ENCODE measurements at regions not wholly inside any gene's neighbourhood (a gene's known extent, or its start where the extent isn't known, plus 50 kb on each side); places are given as distances from the start of the nearest gene placed in this dataset.

GRCh38 chr3:146830231-146830630 lies 225.1 kb upstream of the PLSCR5 start:
- Histone ChIP-seq H3K4me1 (ENCODE audit: control extremely low read depth in 1 of 4, control insufficient read depth in 4 of 4, insufficient read depth in 4 of 4, low read length in 3 of 4) (no peaks in the 10 kb centered on the region), H3K9me3 (ENCODE audit: control extremely low read depth in 1 of 5, control insufficient read depth in 4 of 5, insufficient read depth in 2 of 5, low read depth in 1 of 5, low read length in 4 of 5) (no peaks in the 10 kb centered on the region), H3K4me3 (ENCODE audit: control insufficient read depth in 1 of 7, extremely low read depth in 1 of 7, insufficient read depth in 4 of 7, low read depth in 2 of 7, low read length in 6 of 7) (no peak overlapping the region), H3K36me3 (ENCODE audit: control insufficient read depth in 4 of 4, insufficient read depth in 4 of 4, low read length in 3 of 4) (no peaks in the 10 kb centered on the region), H3K27me3 (replicated peaks in 2 of 5; ENCODE audit: control insufficient read depth in 4 of 5, insufficient read depth in 5 of 5, low read length in 4 of 5) (no peaks in the 10 kb centered on the region), H3K27ac (ENCODE audit: insufficient read depth in 1 of 2, low read depth in 1 of 2, low read length in 2 of 2, poor library complexity in 1 of 2, severe bottlenecking in 2 of 2) (no peak overlapping the region)
- ChIA-PET POLR2A (no interaction called here), CTCF (no interaction called here)
- no peak for DNase-seq

- WGBS (ENCODE audit: insufficient coverage), result no CpG with 5 or more reads among the region's 1 CpG
- Histone ChIP-seq H3K27ac (ENCODE audit: insufficient read depth in 1 of 2, low read depth in 1 of 2, low read length in 2 of 2, poor library complexity in 1 of 2, severe bottlenecking in 2 of 2) (no peak overlapping the region), H3K4me1 (ENCODE audit: control extremely low read depth in 1 of 4, control insufficient read depth in 4 of 4, insufficient read depth in 4 of 4, low read length in 3 of 4) (no peaks in the 10 kb centered on the region), H3K9me3 (ENCODE audit: control extremely low read depth in 1 of 5, control insufficient read depth in 4 of 5, insufficient read depth in 2 of 5, low read depth in 1 of 5, low read length in 4 of 5) (no peaks in the 10 kb centered on the region), H3K27me3 (replicated peaks in 2 of 5; ENCODE audit: control insufficient read depth in 4 of 5, insufficient read depth in 5 of 5, low read length in 4 of 5) (no peaks in the 10 kb centered on the region), H3K36me3 (ENCODE audit: control insufficient read depth in 4 of 4, insufficient read depth in 4 of 4, low read length in 3 of 4) (no peaks in the 10 kb centered on the region), H3K4me3 (ENCODE audit: control insufficient read depth in 1 of 7, extremely low read depth in 1 of 7, insufficient read depth in 4 of 7, low read depth in 2 of 7, low read length in 6 of 7) (no peak overlapping the region)
- no peak for DNase-seq
- ChIA-PET POLR2A (no interaction called here), CTCF (no interaction called here)
These were observed 222.7 kb upstream of the PLSCR5 start for GRCh38 chr3:146827836-146828235.

GRCh38 chr3:146823622-146824021 lies 218.5 kb upstream of the PLSCR5 start:
- Histone ChIP-seq H3K27me3 (replicated peaks in 2 of 5; ENCODE audit: control insufficient read depth in 4 of 5, insufficient read depth in 5 of 5, low read length in 4 of 5) (no peaks in the 10 kb centered on the region), H3K4me3 (ENCODE audit: control insufficient read depth in 1 of 7, extremely low read depth in 1 of 7, insufficient read depth in 4 of 7, low read depth in 2 of 7, low read length in 6 of 7) (no peak overlapping the region), H3K36me3 (ENCODE audit: control insufficient read depth in 4 of 4, insufficient read depth in 4 of 4, low read length in 3 of 4) (no peaks in the 10 kb centered on the region), H3K4me1 (ENCODE audit: control extremely low read depth in 1 of 4, control insufficient read depth in 4 of 4, insufficient read depth in 4 of 4, low read length in 3 of 4) (no peaks in the 10 kb centered on the region), H3K27ac (ENCODE audit: insufficient read depth in 1 of 2, low read depth in 1 of 2, low read length in 2 of 2, poor library complexity in 1 of 2, severe bottlenecking in 2 of 2) (no peak overlapping the region), H3K9me3 (ENCODE audit: control extremely low read depth in 1 of 5, control insufficient read depth in 4 of 5, insufficient read depth in 2 of 5, low read depth in 1 of 5, low read length in 4 of 5) (no peaks in the 10 kb centered on the region)
- DNase-seq, result no peak
- POLR2A ChIA-PET, result no interaction called here
- CTCF ChIA-PET, result no interaction called here
- no CpG with 5 or more reads among the region's 1 CpG for WGBS (ENCODE audit: insufficient coverage)

GRCh38 chr3:146818866-146819265 lies 213.7 kb upstream of the PLSCR5 start:
- no peak overlapping the region for H3K27ac ChIP-seq (ENCODE audit: insufficient read depth in 1 of 2, low read depth in 1 of 2, low read length in 2 of 2, poor library complexity in 1 of 2, severe bottlenecking in 2 of 2)
- no peak overlapping the region for H3K4me3 ChIP-seq (ENCODE audit: control insufficient read depth in 1 of 7, extremely low read depth in 1 of 7, insufficient read depth in 4 of 7, low read depth in 2 of 7, low read length in 6 of 7)
- no peaks in the 10 kb centered on the region for H3K9me3 ChIP-seq (ENCODE audit: control extremely low read depth in 1 of 5, control insufficient read depth in 4 of 5, insufficient read depth in 2 of 5, low read depth in 1 of 5, low read length in 4 of 5)
- 50% methylated on average over 1 of the region's 3 CpGs for WGBS (ENCODE audit: insufficient coverage)
- H3K4me1 ChIP-seq (ENCODE audit: control extremely low read depth in 1 of 4, control insufficient read depth in 4 of 4, insufficient read depth in 4 of 4, low read length in 3 of 4), result no peaks in the 10 kb centered on the region
- H3K27me3 ChIP-seq (replicated peaks in 2 of 5; ENCODE audit: control insufficient read depth in 4 of 5, insufficient read depth in 5 of 5, low read length in 4 of 5), result no peaks in the 10 kb centered on the region
- DNase-seq, result no peak
- ChIA-PET CTCF (no interaction called here), POLR2A (no interaction called here)
- H3K36me3 ChIP-seq (ENCODE audit: control insufficient read depth in 4 of 4, insufficient read depth in 4 of 4, low read length in 3 of 4), result no peaks in the 10 kb centered on the region

GRCh38 chr3:146818301-146818700 lies 213.2 kb upstream of the PLSCR5 start:
- WGBS (ENCODE audit: insufficient coverage), result 83% methylated on average over 1 of the region's 4 CpGs
- ChIA-PET CTCF (no interaction called here), POLR2A (no interaction called here)
- Histone ChIP-seq H3K27me3 (replicated peaks in 2 of 5; ENCODE audit: control insufficient read depth in 4 of 5, insufficient read depth in 5 of 5, low read length in 4 of 5) (no peaks in the 10 kb centered on the region), H3K27ac (ENCODE audit: insufficient read depth in 1 of 2, low read depth in 1 of 2, low read length in 2 of 2, poor library complexity in 1 of 2, severe bottlenecking in 2 of 2) (no peak overlapping the region), H3K4me3 (ENCODE audit: control insufficient read depth in 1 of 7, extremely low read depth in 1 of 7, insufficient read depth in 4 of 7, low read depth in 2 of 7, low read length in 6 of 7) (no peak overlapping the region), H3K9me3 (ENCODE audit: control extremely low read depth in 1 of 5, control insufficient read depth in 4 of 5, insufficient read depth in 2 of 5, low read depth in 1 of 5, low read length in 4 of 5) (no peaks in the 10 kb centered on the region), H3K4me1 (ENCODE audit: control extremely low read depth in 1 of 4, control insufficient read depth in 4 of 4, insufficient read depth in 4 of 4, low read length in 3 of 4) (no peaks in the 10 kb centered on the region), H3K36me3 (ENCODE audit: control insufficient read depth in 4 of 4, insufficient read depth in 4 of 4, low read length in 3 of 4) (no peaks in the 10 kb centered on the region)
- DNase-seq, result no peak

GRCh38 chr3:146817704-146818103 lies 212.6 kb upstream of the PLSCR5 start:
- Histone ChIP-seq H3K27ac (ENCODE audit: insufficient read depth in 1 of 2, low read depth in 1 of 2, low read length in 2 of 2, poor library complexity in 1 of 2, severe bottlenecking in 2 of 2) (no peak overlapping the region), H3K27me3 (replicated peaks in 2 of 5; ENCODE audit: control insufficient read depth in 4 of 5, insufficient read depth in 5 of 5, low read length in 4 of 5) (no peaks in the 10 kb centered on the region), H3K9me3 (ENCODE audit: control extremely low read depth in 1 of 5, control insufficient read depth in 4 of 5, insufficient read depth in 2 of 5, low read depth in 1 of 5, low read length in 4 of 5) (no peaks in the 10 kb centered on the region), H3K4me1 (ENCODE audit: control extremely low read depth in 1 of 4, control insufficient read depth in 4 of 4, insufficient read depth in 4 of 4, low read length in 3 of 4) (no peaks in the 10 kb centered on the region), H3K36me3 (ENCODE audit: control insufficient read depth in 4 of 4, insufficient read depth in 4 of 4, low read length in 3 of 4) (no peaks in the 10 kb centered on the region), H3K4me3 (ENCODE audit: control insufficient read depth in 1 of 7, extremely low read depth in 1 of 7, insufficient read depth in 4 of 7, low read depth in 2 of 7, low read length in 6 of 7) (no peak overlapping the region)
- POLR2A ChIA-PET, result no interaction called here
- WGBS (ENCODE audit: insufficient coverage), result no CpG with 5 or more reads among the region's 2 CpGs
- CTCF ChIA-PET, result no interaction called here
- DNase-seq, result no peak

GRCh38 chr3:146814601-146815315 lies 209.6 kb upstream of the PLSCR5 start:
- no peak overlapping the region for H3K27ac ChIP-seq (ENCODE audit: insufficient read depth in 1 of 2, low read depth in 1 of 2, low read length in 2 of 2, poor library complexity in 1 of 2, severe bottlenecking in 2 of 2)
- no peaks in the 10 kb centered on the region for H3K27me3 ChIP-seq (replicated peaks in 2 of 5; ENCODE audit: control insufficient read depth in 4 of 5, insufficient read depth in 5 of 5, low read length in 4 of 5)
- ChIA-PET CTCF (no interaction called here), POLR2A (no interaction called here)
- no peak for DNase-seq
- WGBS (ENCODE audit: insufficient coverage), result no CpG with 5 or more reads among the region's 1 CpG
- H3K36me3 ChIP-seq (ENCODE audit: control insufficient read depth in 4 of 4, insufficient read depth in 4 of 4, low read length in 3 of 4), result no peaks in the 10 kb centered on the region
- H3K9me3 ChIP-seq (ENCODE audit: control extremely low read depth in 1 of 5, control insufficient read depth in 4 of 5, insufficient read depth in 2 of 5, low read depth in 1 of 5, low read length in 4 of 5), result no peaks in the 10 kb centered on the region
- H3K4me3 ChIP-seq (ENCODE audit: control insufficient read depth in 1 of 7, extremely low read depth in 1 of 7, insufficient read depth in 4 of 7, low read depth in 2 of 7, low read length in 6 of 7), result no peak overlapping the region
- H3K4me1 ChIP-seq (ENCODE audit: control extremely low read depth in 1 of 4, control insufficient read depth in 4 of 4, insufficient read depth in 4 of 4, low read length in 3 of 4), result no peaks in the 10 kb centered on the region

Measured in common myeloid progenitor, CD34-positive (primary cell).